Erythroblast (primary cell): ENCODE measurements at regions not wholly inside any gene's neighbourhood (a gene's known extent, or its start where the extent isn't known, plus 50 kb on each side); places are given as distances from the start of the nearest gene placed in this dataset.

Experiments
- GATA1 ChIP-seq: IDR thresholded peaks from 2 replicates; pipeline ENCODE4 v1.6.1; 2011; ENCODE audit warnings: low read depth, mild to moderate bottlenecking, control low read depth, low read length, moderate library complexity
- POLR2A ChIP-seq: IDR thresholded peaks from 2 replicates; pipeline ENCODE4 v1.6.1; 2011; ENCODE audit warnings: mild to moderate bottlenecking, low read length

- TF ChIP-seq POLR2A, result no peak
- no peak for TF ChIP-seq GATA1
Measured at GRCh38 chr6:170049641-170050561, 241.0 kb downstream of the DLL1 start.
